K562 (cell line): ENCODE measurements at regions not wholly inside any gene's neighbourhood (a gene's known extent, or its start where the extent isn't known, plus 50 kb on each side); places are given as distances from the start of the nearest gene placed in this dataset.

Experiments
- ATAC-seq: fragments of 200-7000 bp; cut with Tn5 transposase; 3 replicates; pipeline ENCODE4 v1.9.1; 2020; ENCODE audit warnings: moderate library complexity
- BruUV-seq: library from RNA; stranded (reverse); fragments of 400-500 nt; replicated peaks from 2 replicates; lab custom pipeline; 2021; lab: Mats Ljungman, UMichigan
- CTCF ChIA-PET: fragments of 300-600 bp; formaldehyde crosslinking; extraction: SDS; loops from one replicate; lab custom pipeline; 2021; ENCODE audit warnings: low intra/inter-chr PET ratio; lab: Yijun Ruan, JAX
- POLR2A ChIA-PET: fragments of 300-600, 350-650 bp; sonication (Branson Sonifier 250); formaldehyde crosslinking; extraction: SDS; loops from one replicate; lab custom pipeline; 2021; ENCODE audit warnings: antibody characterized with exemption, inconsistent platforms; lab: Yijun Ruan, JAX
- DNase-seq, 4 experiments: peaks; one replicate each; pipeline versions ENCODE4 v3.0.0 to v3.0.0-alpha.2; 2011 to 2018; ENCODE audit warnings: low spot score in 3 of 4, mixed read lengths in 3 of 4; ENCODE audit errors: extremely low read depth in 1 of 4
- FAIRE-seq: peaks from 2 replicates; lab custom pipeline; 2011; peaks lifted over from hg19 to GRCh38; lab: Jason Lieb, UNC
- H2AFZ ChIP-seq: 2 replicates; pipeline ENCODE4 v1.6.0; 2011; ENCODE audit warnings: low read depth, low read length, control low read depth, inconsistent platforms
- H3K27ac ChIP-seq: fragments of 200-600 bp; 3 replicates; pipeline ENCODE4 v1.8.0; 2011; ENCODE audit warnings: low read depth, mild to moderate bottlenecking, control low read depth, inconsistent platforms, low read length, moderate library complexity, mixed read lengths; ENCODE audit errors: extremely low read depth
- H3K27me3 ChIP-seq, 2 experiments: fragments of 300-600 bp in 1 of 2; 2 replicates in 1 of 2; 3 replicates in 1 of 2; pipeline versions ENCODE4 v1.6.0 to v1.8.0; 2011; ENCODE audit warnings: inconsistent platforms in 2 of 2, low read length in 2 of 2, mild to moderate bottlenecking in 1 of 2, mixed read lengths in 1 of 2, moderate library complexity in 1 of 2; ENCODE audit not compliant: control insufficient read depth in 2 of 2, insufficient read depth in 2 of 2
- H3K36me3 ChIP-seq: fragments of 300-600 bp; 3 replicates; pipeline ENCODE4 v1.8.0; 2011; ENCODE audit warnings: mild to moderate bottlenecking, low read length, inconsistent platforms; ENCODE audit not compliant: control insufficient read depth, insufficient read depth
- H3K4me1 ChIP-seq, 2 experiments: fragments of 200-600 bp in 1 of 2; replicated peaks in 1 of 2; 2 replicates in 1 of 2; 3 replicates in 1 of 2; pipeline versions ENCODE4 v1.5.1 to v1.8.0; 2011; ENCODE audit warnings: inconsistent platforms in 2 of 2, low read length in 2 of 2, mild to moderate bottlenecking in 1 of 2, mixed read lengths in 1 of 2, moderate library complexity in 1 of 2; ENCODE audit not compliant: control insufficient read depth in 2 of 2, insufficient read depth in 2 of 2
- H3K4me2 ChIP-seq: 2 replicates; pipeline ENCODE4 v1.6.1; 2011; ENCODE audit warnings: low read length, control low read depth, inconsistent platforms, mixed read lengths; ENCODE audit not compliant: insufficient read depth
- H3K4me3 ChIP-seq: fragments of 200-600 bp; sonication (generic), shearing (Covaris generic); 2 replicates; pipeline ENCODE4 v1.5.1; 2016; ENCODE audit warnings: control low read depth, inconsistent platforms
- H3K79me2 ChIP-seq: fragments of 200-600 bp; 3 replicates; pipeline ENCODE4 v1.8.0; 2011; ENCODE audit warnings: low read length, inconsistent platforms; ENCODE audit not compliant: control insufficient read depth, insufficient read depth
- H3K9ac ChIP-seq, 2 experiments: 2 replicates each; pipeline versions ENCODE4 v1.6.0 to v1.6.1; 2011; ENCODE audit warnings: low read depth in 2 of 2, low read length in 2 of 2, control low read depth in 1 of 2, inconsistent platforms in 1 of 2, mild to moderate bottlenecking in 1 of 2, mixed read lengths in 1 of 2; ENCODE audit not compliant: insufficient read depth in 1 of 2
- H3K9me1 ChIP-seq: one replicate; pipeline ENCODE4 v1.6.0; 2011; ENCODE audit warnings: inconsistent platforms, mild to moderate bottlenecking, low read length, moderate library complexity; ENCODE audit not compliant: control insufficient read depth, insufficient read depth
- H3K9me3 ChIP-seq: replicated peaks from 2 replicates; pipeline ENCODE4 v1.5.1; 2011; ENCODE audit warnings: low read depth, low read length, inconsistent platforms; ENCODE audit not compliant: control insufficient read depth, insufficient read depth
- H4K20me1 ChIP-seq: replicated peaks from 2 replicates; pipeline ENCODE4 v1.6.1; 2011; ENCODE audit warnings: low read length, inconsistent platforms, mixed read lengths; ENCODE audit not compliant: control insufficient read depth, insufficient read depth
- ARID4B ChIP-seq: sonication (generic); formaldehyde crosslinking; IDR thresholded peaks from 2 replicates; pipeline ENCODE4 v1.8.0; 2022; ENCODE audit warnings: mild to moderate bottlenecking, missing genetic modification reagents
- CBX1 ChIP-seq: sonication (generic); IDR thresholded peaks from 2 replicates; pipeline ENCODE4 v1.6.1; 2016; ENCODE audit warnings: antibody characterized with exemption, low read depth, mild to moderate bottlenecking
- CC2D1A ChIP-seq: fragments of 450-650 bp; IDR thresholded peaks from 2 replicates; pipeline ENCODE4 v1.6.1; 2017; ENCODE audit warnings: mild to moderate bottlenecking
- CEBPB ChIP-seq: fragments of 450-650 bp; IDR thresholded peaks from 2 replicates; pipeline ENCODE4 v1.6.1; 2016; ENCODE audit warnings: missing genetic modification characterization, missing compliant biosample characterization
- CREB1 ChIP-seq, 2 experiments: sonication (generic) in 1 of 2; formaldehyde crosslinking in 1 of 2; IDR thresholded peaks; 2 replicates each; pipeline versions ENCODE4 v1.6.1 to v1.8.0; 2012 to 2022; ENCODE audit warnings: inconsistent platforms in 1 of 2, mild to moderate bottlenecking in 1 of 2, missing genetic modification reagents in 1 of 2, moderate library complexity in 1 of 2
- GTF2F1 ChIP-seq: IDR thresholded peaks from 2 replicates; pipeline ENCODE4 v1.6.1; 2011; ENCODE audit warnings: low read depth, low read length, improper control_type of control experiment
- LEF1 ChIP-seq: fragments of 450-650 bp; IDR thresholded peaks from 2 replicates; pipeline ENCODE4 v1.6.1; 2016; ENCODE audit warnings: mild to moderate bottlenecking
- MAFK ChIP-seq: IDR thresholded peaks from 2 replicates; pipeline ENCODE4 v1.6.1; 2011; ENCODE audit warnings: low read length, improper control_type of control experiment
- MCM2 ChIP-seq: fragments of 450-650 bp; IDR thresholded peaks from 2 replicates; pipeline ENCODE4 v1.6.1; 2017; ENCODE audit warnings: low read depth, mild to moderate bottlenecking
- MEIS2 ChIP-seq: fragments of 450-650 bp; IDR thresholded peaks from 2 replicates; pipeline ENCODE4 v1.6.1; 2014; ENCODE audit warnings: mild to moderate bottlenecking; ENCODE audit not compliant: partially characterized antibody
- MIER1 ChIP-seq: fragments of 450-650 bp; IDR thresholded peaks from 2 replicates; pipeline ENCODE4 v1.6.1; 2016; ENCODE audit warnings: antibody characterized with exemption, mild to moderate bottlenecking, low read depth
- PKNOX1 ChIP-seq: fragments of 450-650 bp; IDR thresholded peaks from 2 replicates; pipeline ENCODE4 v1.6.1; 2016
- PYGO2 ChIP-seq: fragments of 450-650 bp; IDR thresholded peaks from 2 replicates; pipeline ENCODE4 v1.6.1; 2016; ENCODE audit warnings: mild to moderate bottlenecking, missing genetic modification characterization, moderate library complexity, missing compliant biosample characterization
- ZBTB7A ChIP-seq: IDR thresholded peaks from 2 replicates; pipeline ENCODE4 v1.6.1; 2011; ENCODE audit warnings: low read depth, mild to moderate bottlenecking, low read length, moderate library complexity, borderline replicate concordance; ENCODE audit not compliant: control insufficient read depth
- ZNF263 ChIP-seq: sonication (generic); formaldehyde crosslinking; IDR thresholded peaks from 2 replicates; pipeline ENCODE4 v1.8.0; 2022; ENCODE audit warnings: mild to moderate bottlenecking, missing genetic modification reagents, borderline replicate concordance
- ZNF589 ChIP-seq: fragments of 200-800 bp; sonication (Bioruptor generic); IDR thresholded peaks from 2 replicates; pipeline ENCODE4 v1.6.1; 2016; ENCODE audit warnings: low read depth, missing genetic modification characterization, missing compliant biosample characterization
- WGBS: fragments of 100-300 bp; shearing (Covaris generic); methylation state at CpG from one replicate; pipeline ENCODE4 v1.1.6; 2016; ENCODE audit warnings: low coverage, mixed read lengths; ENCODE audit not compliant: insufficient coverage; ENCODE audit errors: missing lambda C conversion rate; 5-methylcytosine and 5-hydroxymethylcytosine counted together
- in situ Hi-C: fragments of 300-500 bp; cut with MboI; formaldehyde crosslinking; loops from 4 replicates; pipeline ENCODE4 v1.15.0; 2018; ENCODE audit warnings: inconsistent platforms, mixed read lengths
- intact Hi-C: fragments of 100-400 bp; cut with micrococcal nuclease; formaldehyde crosslinking; loops from 2 replicates; pipeline ENCODE4 v1.14.2; 2022

GRCh38 chr17:62187681-62188080, 122.6 kb upstream of the MED13 start (continued):
- no peak for TF ChIP-seq ARID4B (CRISPR knock-in tag)
- TF ChIP-seq ZNF589: no peak
- TF ChIP-seq MCM2: no peak
- TF ChIP-seq GTF2F1: no peak
- no peak for TF ChIP-seq CEBPB (tag)
- TF ChIP-seq MEIS2: peak; percentile 37
- TF ChIP-seq ZBTB7A: no peak

GRCh38 chr17:62186841-62187240, 121.8 kb upstream of the MED13 start:
- Histone ChIP-seq H2AFZ (0 out of 2 replicates have a peak overlapping the region, but pooled peaks have one; percentile 30), H3K4me1 (peaks cover 10 to 17% of the 10 kb centered on the region in 2 experiments), H3K9ac (no peak overlapping the region), H4K20me1 (no peaks in the 10 kb centered on the region), H3K27ac (no peak overlapping the region), H3K9me3 (no peaks in the 10 kb centered on the region), H3K4me2 (no peak overlapping the region), H3K4me3 (no peak overlapping the region), H3K36me3 (no peaks in the 10 kb centered on the region), H3K27me3 (no peaks in the 10 kb centered on the region), H3K79me2 (no peaks in the 10 kb centered on the region), H3K9me1 (peaks cover 4% of the 10 kb centered on the region)
- BruUV-seq: no TSS peak
- DNase-seq: no peak
- ChIA-PET POLR2A (no interaction called here), CTCF (no interaction called here)
- WGBS: 60% methylated on average over 3 of the region's 3 CpGs
- in situ Hi-C loops (no loop called here), intact Hi-C loops (no loop called here)
- FAIRE-seq: no peak
- ATAC-seq: no peak
- TF ChIP-seq MEIS2: peak; percentile 87
- TF ChIP-seq ZNF263 (CRISPR knock-in tag): no peak
- peak; percentile 55 for TF ChIP-seq LEF1
- peak; percentile 71; the same call in 1 of the 2 replicates for TF ChIP-seq MIER1
- peak; percentile 70 for TF ChIP-seq PKNOX1
- TF ChIP-seq CC2D1A: no peak
- no peak for TF ChIP-seq CBX1
- TF ChIP-seq CREB1 (IDR thresholded peaks at IDR 0.05): no peak
- no peak for TF ChIP-seq CREB1 (CRISPR knock-in tag; IDR thresholded peaks at IDR 0.05)
- no peak for TF ChIP-seq PYGO2 (tag)
- TF ChIP-seq MAFK: no peak
